ENCODE measurements at regions not wholly inside any gene's neighbourhood (a gene's known extent, or its start where the extent isn't known, plus 50 kb on each side); places are given as distances from the start of the nearest gene placed in this dataset.

GRCh38 chr14:22320362-22320750 lies 268.7 kb downstream of the DAD1 start (continued):
- TF ChIP-seq EP300 (IDR thresholded peaks at IDR 0.05; ENCODE audit: borderline replicate concordance in 1 of 2, low read depth in 2 of 2, low read length in 2 of 2), result no peak
